ENCODE measurements at regions not wholly inside any gene's neighbourhood (a gene's known extent, or its start where the extent isn't known, plus 50 kb on each side); places are given as distances from the start of the nearest gene placed in this dataset.

GRCh38 chr1:207963427-207964194 is 52.7 kb upstream of the CD34 start:
- peak; percentile 100 for TF ChIP-seq CTCF (conservative IDR thresholded peaks at IDR 0.05; ENCODE audit: low read depth, low read length)
- peak; percentile 98 for TF ChIP-seq RAD21 (IDR thresholded peaks at IDR 0.05; ENCODE audit: low read length)
- peak; percentile 34 for TF ChIP-seq POLR2A (IDR thresholded peaks at IDR 0.05; ENCODE audit: low read depth, low read length)
- TF ChIP-seq RCOR1 (IDR thresholded peaks at IDR 0.05; ENCODE audit: insufficient replicate concordance, low read length) = no peak
- TF ChIP-seq ELK1 (IDR thresholded peaks at IDR 0.05; ENCODE audit: borderline replicate concordance, low read depth, low read length) = no peak
- TF ChIP-seq MXI1 (IDR thresholded peaks at IDR 0.05; ENCODE audit: borderline replicate concordance, low read depth, low read length) = no peak
- TF ChIP-seq MAFK (IDR thresholded peaks at IDR 0.05; ENCODE audit: low read depth, low read length) = no peak
- no peak for TF ChIP-seq USF2 (IDR thresholded peaks at IDR 0.05; ENCODE audit: low read depth, low read length)
- TF ChIP-seq SMC3 (IDR thresholded peaks at IDR 0.05; ENCODE audit: low read depth, low read length) = peak; percentile 95
- TF ChIP-seq CHD1 (IDR thresholded peaks at IDR 0.05; ENCODE audit: low read depth, low read length) = no peak
- no peak for TF ChIP-seq MAZ (IDR thresholded peaks at IDR 0.05; ENCODE audit: borderline replicate concordance, low read depth, low read length)
- TF ChIP-seq CEBPB (IDR thresholded peaks at IDR 0.05; ENCODE audit: low read depth, low read length) = no peak

All from IMR-90 (cell line).